A549 (cell line): ENCODE measurements at regions not wholly inside any gene's neighbourhood (a gene's known extent, or its start where the extent isn't known, plus 50 kb on each side); places are given as distances from the start of the nearest gene placed in this dataset.
A peak's percentile ranks its signal among the peaks of the same experiment; 100 is the strongest.

Experiments used
- ATAC-seq, 2 experiments: fragments of 200-7000 bp in 1 of 2; fragments of >200 bp in 1 of 2; cut with Nextera tagmentation in 1 of 2; cut with Tn5 transposase in 1 of 2; 3 replicates each; pipeline versions ENCODE4 v1.8.0 to v1.9.1; 2018 to 2020; ENCODE audit warnings: mild to moderate bottlenecking in 1 of 2, moderate library complexity in 1 of 2
- CTCF ChIA-PET: fragments of 300-600 bp; sonication (Branson Sonifier 250); formaldehyde crosslinking; extraction: SDS; loops from one replicate; lab custom pipeline; 2021; ENCODE audit warnings: antibody characterized with exemption, inconsistent platforms; lab: Yijun Ruan, JAX
- POLR2A ChIA-PET: fragments of 350-600 bp; formaldehyde crosslinking; extraction: SDS; loops from one replicate; lab custom pipeline; 2021; ENCODE audit warnings: antibody characterized with exemption, inconsistent platforms; lab: Yijun Ruan, JAX
- DNase-seq, 2 experiments: peaks; one replicate each; pipeline versions ENCODE4 v3.0.0 to v3.0.0-alpha.2; 2011 to 2016; ENCODE audit warnings: low read depth in 1 of 2, low spot score in 1 of 2
- FAIRE-seq: peaks from 2 replicates; lab custom pipeline; 2011; peaks lifted over from hg19 to GRCh38; lab: Jason Lieb, UNC
- H3K27ac ChIP-seq, 2 experiments: fragments of >200 bp; sonication (Bioruptor Twin); formaldehyde crosslinking; 3 replicates each; pipeline ENCODE4 v1.5.1; 2016 to 2017
- H3K4me1 ChIP-seq: fragments of >200 bp; sonication (Bioruptor Twin); formaldehyde crosslinking; 3 replicates; pipeline ENCODE4 v1.6.1; 2016
- H3K4me2 ChIP-seq: fragments of >200 bp; sonication (Bioruptor Twin); formaldehyde crosslinking; 3 replicates; pipeline ENCODE4 v1.6.1; 2016
- H3K4me3 ChIP-seq: fragments of >200 bp; sonication (Bioruptor Twin); formaldehyde crosslinking; 3 replicates; pipeline ENCODE4 v1.5.1; 2016
- H3K9me3 ChIP-seq: fragments of >200 bp; sonication (Bioruptor Twin); formaldehyde crosslinking; 3 replicates; pipeline ENCODE4 v1.6.1; 2016
- CBX2 ChIP-seq: fragments of 200-600 bp; sonication (generic); IDR thresholded peaks from 2 replicates; pipeline ENCODE4 v1.6.1; 2016; ENCODE audit warnings: low read depth, mild to moderate bottlenecking, borderline replicate concordance
- CEBPB ChIP-seq, 2 experiments: fragments of >200 bp in 1 of 2; sonication (Bioruptor Twin) in 1 of 2; formaldehyde crosslinking in 1 of 2; IDR thresholded peaks; 2 replicates each; pipeline ENCODE4 v1.6.1; 2012 to 2016
- EHF ChIP-seq: fragments of 250-450 bp; sonication (Bioruptor Pico); IDR thresholded peaks from 2 replicates; pipeline ENCODE4 v1.5.0; 2020; ENCODE audit warnings: mild to moderate bottlenecking
- EHMT2 ChIP-seq: fragments of 200-600 bp; sonication (generic); IDR thresholded peaks from 2 replicates; pipeline ENCODE4 v1.6.1; 2016; ENCODE audit warnings: antibody characterized with exemption, low read depth, mild to moderate bottlenecking, moderate library complexity
- ESRRA ChIP-seq: fragments of 150-350 bp; IDR thresholded peaks from 2 replicates; pipeline ENCODE4 v1.6.1; 2014; ENCODE audit warnings: mild to moderate bottlenecking, low read length, borderline replicate concordance
- FOXS1 ChIP-seq: fragments of 250-450 bp; sonication (Bioruptor Pico); IDR thresholded peaks from 2 replicates; pipeline ENCODE4 v1.5.0; 2020; ENCODE audit warnings: mild to moderate bottlenecking, moderate library complexity
- GATA3 ChIP-seq: IDR thresholded peaks from 2 replicates; pipeline ENCODE4 v1.6.1; 2012; ENCODE audit warnings: borderline replicate concordance
- HOXB13 ChIP-seq: fragments of 250-450 bp; sonication (Bioruptor Pico); IDR thresholded peaks from 2 replicates; pipeline ENCODE4 v1.5.0; 2020; ENCODE audit warnings: low read depth, mild to moderate bottlenecking, moderate library complexity
- MAFK ChIP-seq: fragments of 450-650 bp; IDR thresholded peaks from 2 replicates; pipeline ENCODE4 v1.6.1; 2014; ENCODE audit not compliant: partially characterized antibody
- PHF8 ChIP-seq: fragments of 200-600 bp; sonication (generic); IDR thresholded peaks from 2 replicates; pipeline ENCODE4 v1.6.1; 2016; ENCODE audit warnings: low read depth, mild to moderate bottlenecking, antibody characterized with exemption, moderate library complexity, borderline replicate concordance
- POLR2AphosphoS2 ChIP-seq: conservative IDR thresholded peaks from 2 replicates; pipeline ENCODE4 v1.6.1; 2012; ENCODE audit warnings: low read length, improper control_type of control experiment, inconsistent platforms
- RCOR1 ChIP-seq: fragments of 150-350 bp; IDR thresholded peaks from 2 replicates; pipeline ENCODE4 v1.6.1; 2014; ENCODE audit warnings: antibody characterized with exemption, low read length, low read depth
- RFX5 ChIP-seq: fragments of 450-650 bp; IDR thresholded peaks from 2 replicates; pipeline ENCODE4 v1.7.1; 2014; ENCODE audit warnings: antibody characterized with exemption, mild to moderate bottlenecking, moderate library complexity
- RNF2 ChIP-seq: fragments of 200-600 bp; sonication (generic); IDR thresholded peaks from 2 replicates; pipeline ENCODE4 v1.6.1; 2016; ENCODE audit warnings: low read depth, mild to moderate bottlenecking, antibody characterized with exemption, moderate library complexity, borderline replicate concordance
- TFCP2L1 ChIP-seq: fragments of 250-450 bp; sonication (Bioruptor Pico); IDR thresholded peaks from 2 replicates; pipeline ENCODE4 v1.5.0; 2021; ENCODE audit warnings: mild to moderate bottlenecking
- TP53 ChIP-seq: fragments of 250-450 bp; sonication (Bioruptor Pico); IDR thresholded peaks from 2 replicates; pipeline ENCODE4 v1.5.0; 2021; ENCODE audit warnings: mild to moderate bottlenecking, moderate library complexity
- ZSCAN20 ChIP-seq: fragments of 250-450 bp; sonication (Bioruptor Pico); IDR thresholded peaks from 2 replicates; pipeline ENCODE4 v1.8.0; 2022; ENCODE audit warnings: mild to moderate bottlenecking, moderate library complexity
- WGBS: methylation state at CpG from one replicate; pipeline ENCODE4 v1.1.6; 2017; ENCODE audit errors: missing lambda C conversion rate; 5-methylcytosine and 5-hydroxymethylcytosine counted together
- TF ChIP-seq, protein P1 (sequence below): fragments of 250-450 bp; sonication (Bioruptor Pico); IDR thresholded peaks from 2 replicates; pipeline ENCODE4 v1.5.0; 2020; ENCODE audit warnings: low read depth, mild to moderate bottlenecking, moderate library complexity
- TF ChIP-seq, protein P2 (sequence below): fragments of 450-650 bp; IDR thresholded peaks from 2 replicates; pipeline ENCODE4 v1.6.1; 2014; ENCODE audit warnings: antibody characterized with exemption

DNA sequence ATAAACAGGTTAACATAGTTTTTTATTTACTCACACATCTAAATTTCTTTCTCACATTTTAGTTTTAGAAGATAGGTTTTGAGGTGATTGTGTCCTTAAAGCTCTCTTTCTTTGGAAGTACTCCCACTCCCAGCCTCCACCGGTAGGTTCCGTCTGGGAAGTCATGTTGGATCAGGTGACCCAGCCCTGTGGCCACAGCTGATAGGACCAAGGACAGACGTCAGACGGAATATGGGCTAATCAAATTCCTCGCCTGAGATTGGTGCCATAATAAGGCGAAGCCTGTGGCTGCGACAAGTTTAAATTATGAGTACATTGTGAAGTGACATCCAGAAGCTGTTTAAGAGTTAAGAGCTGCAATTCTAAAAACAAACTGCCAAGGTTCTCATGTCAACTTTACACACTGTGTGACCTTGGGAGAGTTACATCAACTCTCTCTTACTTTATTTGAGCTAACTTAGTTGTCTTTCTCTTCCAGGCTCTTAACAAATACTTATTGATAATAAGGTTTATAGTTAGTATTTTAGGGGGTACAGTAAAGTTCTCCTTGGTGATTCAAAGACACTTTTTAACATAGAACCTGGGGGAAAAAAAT, 133.6 kb downstream of the NPY start:
- Histone ChIP-seq H3K4me3 (no peak overlapping the region), H3K27ac (no peak overlapping the region), H3K4me1 (no peaks in the 10 kb centered on the region), H3K9me3 (peaks cover 9% of the 10 kb centered on the region; the same call in 2 of the 3 replicates), H3K4me2 (no peak overlapping the region)
- WGBS, result 62% methylated on average over 7 of the region's 7 CpGs
- FAIRE-seq, result no peak
- no peak for DNase-seq
- no peak for ATAC-seq
- TF ChIP-seq CBX2 (no peak), POLR2AphosphoS2 (no peak), RNF2 (no peak), FOXS1 (CRISPR knock-in tag) (no peak), RFX5 (no peak), ESRRA (no peak)
- TF ChIP-seq, protein P1, sequence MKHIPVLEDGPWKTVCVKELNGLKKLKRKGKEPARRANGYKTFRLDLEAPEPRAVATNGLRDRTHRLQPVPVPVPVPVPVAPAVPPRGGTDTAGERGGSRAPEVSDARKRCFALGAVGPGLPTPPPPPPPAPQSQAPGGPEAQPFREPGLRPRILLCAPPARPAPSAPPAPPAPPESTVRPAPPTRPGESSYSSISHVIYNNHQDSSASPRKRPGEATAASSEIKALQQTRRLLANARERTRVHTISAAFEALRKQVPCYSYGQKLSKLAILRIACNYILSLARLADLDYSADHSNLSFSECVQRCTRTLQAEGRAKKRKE (CRISPR knock-in tag), result no peak
- ChIA-PET POLR2A (no interaction called here), CTCF (no interaction called here)

DNA sequence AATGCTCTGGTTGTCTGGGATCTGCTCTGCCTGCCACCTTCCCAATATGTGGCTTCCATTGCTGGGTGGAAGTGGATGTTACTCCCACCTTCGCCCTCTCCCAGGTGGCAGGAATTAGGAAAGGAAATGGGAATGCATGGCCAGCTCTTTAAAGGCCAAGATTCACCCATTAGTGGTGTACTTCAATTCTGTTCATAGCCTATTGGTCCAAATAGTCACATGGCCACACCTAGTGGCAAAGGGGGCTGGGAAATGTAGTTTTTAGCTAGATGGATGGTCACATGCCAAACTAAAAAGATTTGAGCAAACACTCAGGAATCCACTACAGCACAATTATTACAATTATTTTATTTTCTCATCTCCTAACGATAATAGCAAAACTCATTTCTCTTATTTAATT, 135.1 kb downstream of the NPY start:
- no peak overlapping the region for H3K4me2 ChIP-seq
- TF ChIP-seq RCOR1 (no peak), TFCP2L1 (CRISPR knock-in tag) (no peak), PHF8 (no peak)
- TF ChIP-seq, protein P2, sequence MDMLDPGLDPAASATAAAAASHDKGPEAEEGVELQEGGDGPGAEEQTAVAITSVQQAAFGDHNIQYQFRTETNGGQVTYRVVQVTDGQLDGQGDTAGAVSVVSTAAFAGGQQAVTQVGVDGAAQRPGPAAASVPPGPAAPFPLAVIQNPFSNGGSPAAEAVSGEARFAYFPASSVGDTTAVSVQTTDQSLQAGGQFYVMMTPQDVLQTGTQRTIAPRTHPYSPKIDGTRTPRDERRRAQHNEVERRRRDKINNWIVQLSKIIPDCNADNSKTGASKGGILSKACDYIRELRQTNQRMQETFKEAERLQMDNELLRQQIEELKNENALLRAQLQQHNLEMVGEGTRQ, result peak; percentile 83
- TF ChIP-seq, protein P1 (CRISPR knock-in tag), result no peak
- 59% methylated on average over 2 of the region's 2 CpGs for WGBS
- H3K4me1 ChIP-seq, result no peaks in the 10 kb centered on the region
- DNase-seq, result peak; percentile 7 to 11
- peak; percentile 39 to 74; a peak in 3 of 6 replicates for ATAC-seq
- ChIA-PET POLR2A (no interaction called here), CTCF (no interaction called here)
- no peak for FAIRE-seq
- H3K27ac ChIP-seq, result no peak overlapping the region
- H3K4me3 ChIP-seq, result no peak overlapping the region
- H3K9me3 ChIP-seq, result peaks cover 3% of the 10 kb centered on the region; the same call in 2 of the 3 replicates

DNA sequence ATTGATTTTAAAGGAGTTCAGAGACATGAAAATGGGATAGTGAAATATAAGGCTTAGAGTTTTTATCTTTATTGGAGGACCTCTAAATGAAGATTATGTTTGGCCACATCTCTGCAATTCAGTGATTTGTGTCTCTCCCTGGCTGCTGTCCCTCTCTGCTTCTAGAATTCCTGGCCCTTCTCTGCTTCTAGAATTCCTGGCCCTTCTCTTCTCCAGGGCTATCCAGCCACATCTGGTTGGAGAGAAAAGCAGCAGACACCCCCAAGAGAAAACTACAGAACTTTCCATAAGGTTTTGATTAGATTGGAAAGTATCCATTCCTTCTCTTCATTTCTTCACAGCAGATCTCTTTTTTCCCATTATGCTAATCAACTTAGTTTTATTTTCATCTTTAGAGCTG, 135.5 kb downstream of the NPY start:
- POLR2A ChIA-PET, result no interaction called here
- Histone ChIP-seq H3K27ac (no peak overlapping the region), H3K9me3 (no peaks in the 10 kb centered on the region), H3K4me2 (no peak overlapping the region), H3K4me3 (no peak overlapping the region), H3K4me1 (no peaks in the 10 kb centered on the region)
- FAIRE-seq (no peak), DNase-seq (no peak), ATAC-seq (no peak)
- TF ChIP-seq EHMT2, result no peak
- TF ChIP-seq HOXB13 (CRISPR knock-in tag), result no peak
- TF ChIP-seq ZSCAN20 (CRISPR knock-in tag), result no peak
- no peak for TF ChIP-seq RFX5
- TF ChIP-seq EHF, result no peak
- no peak for TF ChIP-seq GATA3
- no peak for TF ChIP-seq CEBPB (IDR thresholded peaks at IDR 0.05)
- no peak for TF ChIP-seq TFCP2L1 (CRISPR knock-in tag)
- CTCF ChIA-PET, result interaction anchor here (1.4 kb wide), 1 partner anchor 8 kb away, joined by 3 read pairs; no protein-coding TSS in a partner anchor

GRCh38 chr7:24422441-24423010, 138.5 kb downstream of the NPY start:
- H3K4me3 ChIP-seq, result no peak overlapping the region
- TF ChIP-seq MAFK (peak; percentile 83), TP53 (no peak)
- ChIA-PET POLR2A (no interaction called here), CTCF (no interaction called here)
- no peak overlapping the region for H3K27ac ChIP-seq
- 22% methylated on average over 4 of the region's 4 CpGs for WGBS
- H3K9me3 ChIP-seq, result no peaks in the 10 kb centered on the region; the same call in 1 of the 3 replicates
- FAIRE-seq (no peak), DNase-seq (no peak), ATAC-seq (no peak)
- no peak overlapping the region for H3K4me2 ChIP-seq
- no peaks in the 10 kb centered on the region for H3K4me1 ChIP-seq
